BLaER1 treated with 17β-estradiol and CSF1 and Interleukin-3, amounts not matched to agents 10 nM and 100 nM (cell line): ENCODE measurements at regions not wholly inside any gene's neighbourhood (a gene's known extent, or its start where the extent isn't known, plus 50 kb on each side); places are given as distances from the start of the nearest gene placed in this dataset.
A peak's percentile ranks its signal among the peaks of the same experiment; 100 is the strongest.

ENCODE experiments used
- H3K27ac ChIP-seq, 11 experiments: shearing (Covaris generic); formaldehyde crosslinking; 2 replicates each; pipeline ENCODE4 v1.8.1; 2022
- H3K27me3 ChIP-seq, 11 experiments: shearing (Covaris generic); formaldehyde crosslinking; 2 replicates each; pipeline ENCODE4 v1.8.1; 2022
- H3K36me3 ChIP-seq, 11 experiments: shearing (Covaris generic); formaldehyde crosslinking; 2 replicates each; pipeline ENCODE4 v1.8.1; 2022
- H3K4me1 ChIP-seq, 10 experiments: shearing (Covaris generic); formaldehyde crosslinking; 2 replicates each; pipeline ENCODE4 v1.8.1; 2022
- H3K4me2 ChIP-seq, 11 experiments: shearing (Covaris generic); formaldehyde crosslinking; 2 replicates each; pipeline ENCODE4 v1.8.1; 2022
- H3K4me3 ChIP-seq, 10 experiments: shearing (Covaris generic); formaldehyde crosslinking; 2 replicates each; pipeline ENCODE4 v1.8.1; 2022
- H3K9ac ChIP-seq, 11 experiments: shearing (Covaris generic); formaldehyde crosslinking; 2 replicates each; pipeline ENCODE4 v1.8.1; 2022
- H3K9me3 ChIP-seq, 11 experiments: shearing (Covaris generic); formaldehyde crosslinking; replicated peaks in 1 of 11; 2 replicates each; pipeline ENCODE4 v1.8.1; 2022
- H4K20me1 ChIP-seq, 11 experiments: shearing (Covaris generic); formaldehyde crosslinking; 2 replicates each; pipeline ENCODE4 v1.8.1; 2022
- Cebpa-rat ChIP-seq, 11 experiments: shearing (Covaris generic); IDR thresholded peaks; 2 replicates each; pipeline ENCODE4 v1.8.1; 2022

- no peak for TF ChIP-seq Cebpa-rat (IDR thresholded peaks at IDR 0.05)
- no peak overlapping the region for H3K27ac ChIP-seq
- no peaks in the 10 kb centered on the region for H3K27me3 ChIP-seq
- peaks cover 0 to 12% (median 7%) of the 10 kb centered on the region in 10 experiments; a peak in 8 of 20 replicates for H3K4me1 ChIP-seq
- no peaks in the 10 kb centered on the region for H3K9me3 ChIP-seq
- H3K4me2 ChIP-seq, result no peak overlapping the region
- H3K36me3 ChIP-seq, result no peaks in the 10 kb centered on the region
- H4K20me1 ChIP-seq, result no peaks in the 10 kb centered on the region
- H3K9ac ChIP-seq, result no peak overlapping the region
- no peak overlapping the region for H3K4me3 ChIP-seq
Measured at GRCh38 chr1:64318428-64318827, 115.0 kb downstream of the UBE2U start.

DNA sequence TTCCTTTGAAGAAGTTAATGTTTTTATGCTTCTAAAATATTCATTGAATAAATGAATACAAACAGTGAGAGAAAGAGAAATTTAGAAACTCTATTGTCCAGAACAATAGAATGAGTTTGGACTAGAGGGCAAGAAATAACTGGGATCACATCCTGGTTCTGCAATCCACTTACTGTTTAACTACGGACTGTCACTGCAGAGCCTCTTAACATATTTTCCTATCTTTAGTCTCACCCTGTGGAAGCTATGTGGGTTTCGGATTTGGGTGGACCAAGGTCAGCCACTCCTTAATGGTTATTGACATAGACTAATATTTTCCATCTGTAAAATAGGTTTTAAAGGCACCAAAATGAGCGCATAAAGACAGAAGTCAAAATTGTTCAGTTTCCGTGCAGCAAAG lies 116.6 kb downstream of the UBE2U start:
- H3K27ac ChIP-seq, result peak overlapping the region in 4 of 11 experiments; percentile 19 to 24 (median 20); a peak in 4 of 22 replicates
- TF ChIP-seq Cebpa-rat (IDR thresholded peaks at IDR 0.05), result no peak
- H3K36me3 ChIP-seq, result no peaks in the 10 kb centered on the region

GRCh38 chr1:64320470-64320869 lies 117.0 kb downstream of the UBE2U start:
- Histone ChIP-seq H3K36me3 (no peaks in the 10 kb centered on the region), H3K27me3 (no peaks in the 10 kb centered on the region), H3K9ac (no peak overlapping the region), H3K9me3 (no peaks in the 10 kb centered on the region), H3K4me1 (peaks cover 0 to 12% (median 7%) of the 10 kb centered on the region in 10 experiments; a peak in 8 of 20 replicates), H3K4me2 (peak overlapping the region in 4 of 11 experiments; percentile 0 to 31 (median 29); a peak in 6 of 22 replicates), H4K20me1 (no peaks in the 10 kb centered on the region), H3K27ac (peak overlapping the region in 2 of 11 experiments; percentile 21 to 24; a peak in 3 of 22 replicates), H3K4me3 (no peak overlapping the region)
- no peak; a peak in 1 of 22 replicates for TF ChIP-seq Cebpa-rat (IDR thresholded peaks at IDR 0.05)

More for the DNA sequence above, 116.6 kb downstream of the UBE2U start:
- peaks cover 0 to 12% (median 7%) of the 10 kb centered on the region in 10 experiments; a peak in 8 of 20 replicates for H3K4me1 ChIP-seq
- no peaks in the 10 kb centered on the region for H3K27me3 ChIP-seq
- no peak overlapping the region for H3K4me3 ChIP-seq
- H4K20me1 ChIP-seq, result no peaks in the 10 kb centered on the region
- peak overlapping the region in 4 of 11 experiments; percentile 0 to 31 (median 29); a peak in 4 of 22 replicates for H3K4me2 ChIP-seq
- H3K9ac ChIP-seq, result no peak overlapping the region
- no peaks in the 10 kb centered on the region for H3K9me3 ChIP-seq

GRCh38 chr1:64320922-64321614 lies 117.6 kb downstream of the UBE2U start:
- Histone ChIP-seq H3K9ac (no peak overlapping the region), H3K27ac (peak overlapping the region in 1 of 11 experiments; percentile 22; a peak in 1 of 22 replicates)

GRCh38 chr1:64323054-64323453 lies 119.6 kb downstream of the UBE2U start:
- no peak overlapping the region for H3K27ac ChIP-seq
- no peaks in the 10 kb centered on the region for H3K36me3 ChIP-seq
- H4K20me1 ChIP-seq, result no peaks in the 10 kb centered on the region
- H3K4me3 ChIP-seq, result no peak overlapping the region
- TF ChIP-seq Cebpa-rat (IDR thresholded peaks at IDR 0.05), result no peak
- no peak overlapping the region for H3K9ac ChIP-seq
- H3K4me1 ChIP-seq, result peaks cover 0 to 12% (median 7%) of the 10 kb centered on the region in 10 experiments; a peak in 8 of 20 replicates
- H3K9me3 ChIP-seq, result no peaks in the 10 kb centered on the region
- H3K4me2 ChIP-seq, result no peak overlapping the region
- H3K27me3 ChIP-seq, result no peaks in the 10 kb centered on the region

More at GRCh38 chr1:64320922-64321614, 117.6 kb downstream of the UBE2U start:
- H3K9me3 ChIP-seq, result no peaks in the 10 kb centered on the region
- H3K4me3 ChIP-seq, result no peak overlapping the region
- peak overlapping the region in 4 of 11 experiments; percentile 0 to 31 (median 29); a peak in 5 of 22 replicates for H3K4me2 ChIP-seq
- peaks cover 0 to 12% (median 7%) of the 10 kb centered on the region in 10 experiments; a peak in 8 of 20 replicates for H3K4me1 ChIP-seq
- H4K20me1 ChIP-seq, result no peaks in the 10 kb centered on the region
- H3K27me3 ChIP-seq, result no peaks in the 10 kb centered on the region
- TF ChIP-seq Cebpa-rat (IDR thresholded peaks at IDR 0.05), result no peak
- H3K36me3 ChIP-seq, result no peaks in the 10 kb centered on the region

DNA sequence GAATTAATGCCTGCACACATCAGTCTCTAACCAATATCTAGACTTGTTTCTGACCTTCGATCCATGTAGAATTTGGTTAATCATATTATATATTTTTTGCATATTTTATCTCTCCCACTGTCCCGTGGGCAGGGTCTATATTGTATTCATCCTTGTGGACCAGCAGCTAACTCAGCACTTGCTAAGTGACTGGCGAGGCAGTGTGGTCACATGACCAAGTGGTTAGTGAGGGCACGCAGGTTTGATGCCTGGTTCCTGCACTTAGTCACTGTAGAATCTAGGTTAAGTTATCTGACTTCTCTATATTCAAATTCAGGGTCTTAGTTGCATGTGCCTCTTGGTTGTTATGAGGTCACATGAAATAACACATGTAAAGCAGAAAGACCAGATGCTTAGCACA lies 120.5 kb downstream of the UBE2U start:
- Histone ChIP-seq H3K4me1 (peaks cover 0 to 12% (median 7%) of the 10 kb centered on the region in 10 experiments; a peak in 8 of 20 replicates), H3K27me3 (no peaks in the 10 kb centered on the region), H3K4me3 (no peak overlapping the region), H3K9ac (no peak overlapping the region), H4K20me1 (no peaks in the 10 kb centered on the region), H3K27ac (no peak overlapping the region), H3K9me3 (no peaks in the 10 kb centered on the region), H3K36me3 (no peaks in the 10 kb centered on the region), H3K4me2 (no peak overlapping the region)
- TF ChIP-seq Cebpa-rat (IDR thresholded peaks at IDR 0.05), result no peak

GRCh38 chr1:64325856-64326255 lies 122.4 kb downstream of the UBE2U start:
- H3K9me3 ChIP-seq, result no peaks in the 10 kb centered on the region
- H3K4me3 ChIP-seq, result no peak overlapping the region
- no peaks in the 10 kb centered on the region for H3K36me3 ChIP-seq
- TF ChIP-seq Cebpa-rat (IDR thresholded peaks at IDR 0.05), result no peak
- H3K27ac ChIP-seq, result no peak overlapping the region
- peaks cover 0 to 2% (median 0%) of the 10 kb centered on the region in 10 experiments; a peak in 4 of 20 replicates for H3K4me1 ChIP-seq
- no peaks in the 10 kb centered on the region for H3K27me3 ChIP-seq
- no peaks in the 10 kb centered on the region for H4K20me1 ChIP-seq
- no peak overlapping the region for H3K4me2 ChIP-seq
- H3K9ac ChIP-seq, result no peak overlapping the region

GRCh38 chr1:64327119-64327518 lies 123.7 kb downstream of the UBE2U start:
- no peaks in the 10 kb centered on the region for H3K4me1 ChIP-seq
- no peak overlapping the region for H3K4me3 ChIP-seq
- no peak overlapping the region for H3K9ac ChIP-seq
- H3K9me3 ChIP-seq, result no peaks in the 10 kb centered on the region
- H3K27ac ChIP-seq, result no peak overlapping the region
- no peaks in the 10 kb centered on the region for H3K36me3 ChIP-seq
- no peaks in the 10 kb centered on the region for H3K27me3 ChIP-seq
- no peak overlapping the region for H3K4me2 ChIP-seq
- no peak for TF ChIP-seq Cebpa-rat (IDR thresholded peaks at IDR 0.05)
- no peaks in the 10 kb centered on the region for H4K20me1 ChIP-seq

GRCh38 chr1:64328193-64328592 lies 124.8 kb downstream of the UBE2U start:
- no peak overlapping the region for H3K9ac ChIP-seq
- no peaks in the 10 kb centered on the region for H3K36me3 ChIP-seq
- H3K27me3 ChIP-seq, result no peaks in the 10 kb centered on the region
- H3K27ac ChIP-seq, result no peak overlapping the region
- H3K4me3 ChIP-seq, result no peak overlapping the region
- no peaks in the 10 kb centered on the region for H4K20me1 ChIP-seq
- H3K4me1 ChIP-seq, result no peaks in the 10 kb centered on the region
- no peak overlapping the region for H3K4me2 ChIP-seq
- H3K9me3 ChIP-seq, result no peaks in the 10 kb centered on the region
- no peak for TF ChIP-seq Cebpa-rat (IDR thresholded peaks at IDR 0.05)

DNA sequence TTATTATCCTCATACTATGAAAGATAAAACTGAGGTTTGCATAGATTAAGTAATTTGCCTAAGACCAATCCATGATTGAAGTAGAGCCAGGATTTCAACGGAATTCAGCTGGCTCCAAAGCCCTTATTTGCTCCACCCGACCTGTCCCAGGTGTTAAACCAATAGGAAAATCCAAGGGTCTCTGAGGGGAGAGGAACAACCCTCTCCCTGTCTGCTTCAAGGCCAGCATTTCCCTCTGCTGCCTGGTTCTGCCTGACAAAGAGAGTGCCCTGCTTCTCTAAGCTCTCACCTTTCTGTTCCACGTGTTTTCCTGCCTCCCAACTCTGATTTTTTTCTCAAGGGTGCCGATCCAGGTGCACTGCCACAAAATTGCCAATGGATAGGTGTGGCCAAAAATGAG lies 127.4 kb downstream of the UBE2U start:
- Histone ChIP-seq H3K4me3 (no peak overlapping the region), H3K27ac (no peak overlapping the region), H3K4me1 (no peaks in the 10 kb centered on the region), H3K9ac (no peak overlapping the region), H3K4me2 (no peak overlapping the region), H4K20me1 (no peaks in the 10 kb centered on the region), H3K36me3 (no peaks in the 10 kb centered on the region), H3K9me3 (no peaks in the 10 kb centered on the region), H3K27me3 (no peaks in the 10 kb centered on the region)
- no peak for TF ChIP-seq Cebpa-rat (IDR thresholded peaks at IDR 0.05)
